HFF-Myc (cell line): ENCODE measurements at regions not wholly inside any gene's neighbourhood (a gene's known extent, or its start where the extent isn't known, plus 50 kb on each side); places are given as distances from the start of the nearest gene placed in this dataset.

Source experiments
- DNase-seq: peaks from one replicate; pipeline ENCODE4 v3.0.0-alpha.2; 2011; ENCODE audit warnings: low read depth; ENCODE audit errors: extremely low read depth
- H3K4me3 ChIP-seq: replicated peaks from 2 replicates; pipeline ENCODE4 v1.5.1; 2011; ENCODE audit warnings: low read depth, mild to moderate bottlenecking, control low read depth, low read length
- CTCF ChIP-seq: IDR thresholded peaks from 2 replicates; pipeline ENCODE4 v1.5.1; 2012; ENCODE audit warnings: mild to moderate bottlenecking, low read depth, low read length, control low read depth; ENCODE audit errors: missing control alignments

- no peak overlapping the region for H3K4me3 ChIP-seq
- no peak for DNase-seq
- TF ChIP-seq CTCF = no peak
Measured at GRCh38 chr6:121967631-121968030, 431.8 kb upstream of the HSF2 start.

DNA sequence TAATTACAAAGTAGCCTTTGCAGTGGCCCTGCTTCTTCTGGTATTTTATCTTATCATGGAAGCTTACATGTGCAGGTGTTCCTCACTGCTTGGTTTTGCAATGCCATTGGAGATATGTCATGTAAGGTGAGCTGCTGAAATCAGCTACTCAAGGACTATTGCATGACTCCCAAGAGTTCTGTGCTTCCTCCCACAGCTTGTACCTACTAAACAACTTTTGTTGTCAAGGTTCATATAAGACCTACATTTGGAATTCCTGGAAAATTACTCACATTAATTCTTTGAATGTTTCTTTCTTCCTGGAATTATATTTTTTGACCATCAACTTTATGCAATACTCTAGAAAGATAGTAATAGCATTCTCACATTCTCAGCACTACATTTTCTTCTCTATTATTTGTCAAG, 427.5 kb upstream of the HSF2 start:
- TF ChIP-seq CTCF = no peak
- no peak for DNase-seq
- no peak overlapping the region for H3K4me3 ChIP-seq

GRCh38 chr6:121984956-121985355, 414.5 kb upstream of the HSF2 start:
- no peak for DNase-seq
- no peak overlapping the region for H3K4me3 ChIP-seq
- TF ChIP-seq CTCF = no peak

DNA sequence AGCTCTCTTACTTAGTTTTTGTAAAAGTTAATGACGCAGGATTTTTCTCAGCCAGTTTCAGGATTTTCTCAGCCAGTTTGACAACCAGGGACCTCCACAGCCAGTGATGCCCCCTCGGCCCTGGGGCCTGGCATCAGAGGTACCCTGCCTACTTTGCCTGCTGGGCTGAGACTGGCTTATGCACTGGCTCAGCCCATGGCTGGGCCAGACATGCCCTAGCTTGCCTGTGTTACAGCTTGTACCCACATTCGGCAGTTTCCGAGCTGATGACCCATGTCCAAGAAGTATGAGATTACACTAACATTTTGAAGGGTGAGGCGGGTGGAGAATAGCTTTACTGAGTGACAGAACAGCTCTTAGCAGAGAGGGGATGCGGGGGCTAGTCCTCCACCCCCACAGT, 406.1 kb upstream of the HSF2 start:
- DNase-seq = no peak
- no peak overlapping the region for H3K4me3 ChIP-seq
- TF ChIP-seq CTCF = no peak

DNA sequence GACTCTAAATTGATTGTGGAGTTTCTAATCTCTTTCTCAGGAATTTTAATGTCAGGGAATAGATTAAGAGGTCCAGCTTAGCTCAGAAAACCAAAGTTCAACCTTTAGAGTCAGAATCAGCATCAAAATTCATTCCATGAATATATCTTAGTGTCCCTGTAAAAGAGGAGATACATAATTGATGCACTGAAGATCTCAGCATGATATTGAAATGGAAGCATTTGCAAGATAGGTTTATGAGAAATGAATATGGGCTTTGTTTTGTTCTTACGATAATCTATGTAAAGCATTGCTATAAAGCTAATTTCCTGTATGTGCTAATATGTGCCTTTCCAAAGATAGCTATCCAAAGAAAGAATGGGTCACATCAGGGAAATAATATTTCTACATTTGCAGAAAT, 404.5 kb upstream of the HSF2 start:
- no peak for TF ChIP-seq CTCF
- H3K4me3 ChIP-seq = no peak overlapping the region
- no peak for DNase-seq

DNA sequence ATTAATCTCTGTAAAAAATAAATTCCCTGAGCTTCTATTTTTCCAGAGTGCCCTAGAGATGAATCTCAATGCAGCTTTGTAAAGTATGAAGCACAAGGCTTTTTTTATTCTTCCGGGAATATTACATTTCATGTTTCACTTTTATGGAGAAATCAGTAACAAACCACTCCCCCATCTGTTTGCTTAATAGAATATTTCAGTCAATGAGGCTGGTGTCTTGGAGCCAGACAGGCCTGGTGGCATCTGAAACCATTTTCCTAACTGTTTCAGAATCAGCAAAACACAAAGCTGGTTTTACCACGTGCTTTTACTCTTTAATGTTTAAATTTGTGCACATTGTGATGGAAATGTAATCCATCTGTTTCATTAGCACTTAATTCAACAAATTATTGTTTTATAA, 400.8 kb upstream of the HSF2 start:
- no peak for DNase-seq
- no peak for TF ChIP-seq CTCF
- no peak overlapping the region for H3K4me3 ChIP-seq

DNA sequence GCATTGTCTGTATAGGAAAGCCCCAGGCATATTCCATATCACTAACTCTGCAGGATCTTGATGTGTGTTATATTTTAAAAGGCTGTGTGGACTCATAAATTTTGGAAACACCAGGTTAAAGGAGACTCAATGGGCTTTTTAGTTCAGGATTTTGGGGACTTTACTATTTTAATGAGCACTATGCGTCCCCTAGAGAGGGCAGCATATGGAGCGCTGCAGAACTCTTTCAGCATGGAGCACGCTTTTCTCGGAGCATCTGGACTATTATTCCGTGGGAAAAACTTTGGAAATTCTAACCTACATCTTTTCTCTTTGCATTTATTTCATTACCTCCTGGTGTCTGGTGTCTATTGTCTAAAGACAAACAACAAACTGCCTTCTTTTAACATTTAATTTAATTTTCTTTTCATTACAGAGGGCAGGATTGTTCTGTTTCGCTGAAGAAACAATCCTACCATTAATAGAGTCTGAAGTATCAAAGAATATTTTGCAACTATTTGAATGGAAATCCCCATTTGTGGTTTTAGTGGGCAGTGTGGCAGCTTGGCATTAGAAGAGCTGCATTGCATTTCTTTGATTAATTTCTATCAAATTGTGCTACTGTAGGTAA, 399.9 kb upstream of the HSF2 start:
- TF ChIP-seq CTCF = no peak
- DNase-seq = no peak
- H3K4me3 ChIP-seq = no peak overlapping the region
